HUDEP-2 (cell line): ENCODE measurements at regions not wholly inside any gene's neighbourhood (a gene's known extent, or its start where the extent isn't known, plus 50 kb on each side); places are given as distances from the start of the nearest gene placed in this dataset.

Experiments used
- DNase-seq, 76 experiments: peaks; one replicate each; lab custom pipeline; 2025; ENCODE audit not compliant: unreplicated experiment in 76 of 76; lab: John Stamatoyannopoulos, UW

DNA sequence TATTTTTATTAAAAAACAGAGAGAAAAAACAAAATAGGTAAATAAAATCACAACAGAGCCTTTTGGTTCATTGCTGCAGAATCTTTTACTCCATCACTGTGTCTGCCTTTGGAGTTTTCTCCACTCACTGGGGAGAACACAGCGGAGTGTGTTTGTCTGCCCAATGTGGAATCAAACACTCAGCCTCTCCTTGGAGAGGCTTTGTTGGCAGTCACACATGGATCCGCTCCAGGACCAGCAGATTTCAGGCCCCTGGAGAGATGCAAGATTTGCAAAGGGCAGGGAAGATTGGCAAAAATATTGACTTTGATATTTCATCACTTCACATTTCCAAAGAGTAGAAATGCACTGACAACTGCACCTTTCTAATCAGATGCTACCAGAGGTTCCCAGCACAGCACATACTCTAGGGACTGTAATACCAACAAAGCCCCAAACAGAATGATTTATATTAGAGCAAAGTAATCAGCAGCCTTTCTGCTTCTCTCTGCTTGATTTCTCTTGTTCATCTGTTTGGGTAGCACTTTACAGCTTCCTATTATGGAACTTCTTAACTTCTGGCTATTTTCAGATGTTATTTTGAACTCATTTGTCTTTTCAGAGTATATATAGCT is 1898.8 kb upstream of the PIK3C3 start:
- DNase-seq, result no peak

DNA sequence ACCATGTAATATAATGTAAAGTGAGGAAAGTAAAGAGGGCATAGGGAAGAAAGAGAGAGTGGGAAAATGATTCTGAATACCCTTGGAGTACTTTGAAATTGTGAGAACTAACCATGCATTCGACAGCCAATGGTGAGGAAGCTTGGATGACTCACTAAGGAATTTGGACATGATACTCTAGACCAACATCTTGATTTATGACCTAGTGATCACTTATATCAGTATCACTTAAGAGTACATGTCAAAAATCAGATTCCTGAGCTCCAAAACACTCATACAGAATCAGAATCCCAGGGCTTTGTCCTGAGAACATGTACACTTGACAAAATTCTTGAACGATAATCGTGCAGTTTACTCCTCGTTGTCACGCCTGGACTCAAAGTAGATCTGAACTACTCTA is 1899.8 kb upstream of the PIK3C3 start:
- DNase-seq, result no peak

DNA sequence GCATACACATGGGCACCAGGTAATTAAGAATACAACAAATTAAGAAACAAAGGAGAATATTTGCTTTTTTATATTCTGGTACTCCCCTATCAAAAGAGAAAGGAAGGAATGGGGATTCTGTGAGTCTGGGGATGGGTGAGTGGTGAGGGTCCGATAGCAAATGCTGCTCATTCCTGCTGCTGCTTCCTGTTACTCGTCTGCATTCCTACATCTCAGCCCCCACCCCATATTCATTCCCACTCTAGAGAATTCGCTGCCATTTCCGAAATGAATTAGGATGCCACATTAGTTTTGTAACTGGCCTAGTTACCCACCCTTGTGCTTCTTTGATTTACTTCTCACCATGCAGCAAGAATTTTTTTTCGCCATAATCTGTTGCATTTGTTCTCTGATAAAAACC is 1905.3 kb upstream of the PIK3C3 start:
- DNase-seq, result no peak

DNA sequence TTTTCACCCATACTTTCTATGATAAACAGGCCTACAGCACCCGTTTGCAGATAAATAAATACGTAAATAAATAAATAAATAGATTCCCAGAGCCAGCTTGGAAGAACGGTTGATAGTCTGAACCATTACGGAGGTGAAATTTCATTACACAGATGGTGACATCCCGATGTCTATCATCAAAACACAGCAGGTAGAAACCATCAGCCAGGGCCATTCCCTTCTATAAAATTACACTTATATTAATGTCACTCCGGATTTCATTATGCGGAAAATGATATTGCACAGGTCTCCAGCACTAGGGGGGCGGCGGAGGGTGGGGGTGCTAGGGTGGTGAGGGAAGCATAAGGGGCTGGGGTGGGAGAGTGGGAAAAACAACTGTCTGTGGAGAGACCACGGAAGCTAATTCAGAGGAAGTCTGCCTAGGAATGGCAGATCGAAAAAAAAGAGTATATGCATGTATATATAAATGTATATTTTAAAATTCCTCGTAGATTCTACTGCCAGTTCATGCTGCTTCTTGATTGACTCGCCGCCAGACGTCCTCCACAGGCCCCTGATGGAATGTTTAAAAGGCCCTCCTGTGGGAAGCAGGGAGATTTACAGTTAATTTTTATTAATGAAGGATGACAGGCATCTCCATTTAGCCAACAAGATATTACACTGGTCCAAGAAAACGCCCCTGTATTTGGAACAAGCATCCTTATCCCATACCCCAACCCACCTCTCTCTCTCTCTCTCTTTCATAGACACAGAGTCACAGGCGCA is 1906.0 kb upstream of the PIK3C3 start:
- DNase-seq, result no peak

DNA sequence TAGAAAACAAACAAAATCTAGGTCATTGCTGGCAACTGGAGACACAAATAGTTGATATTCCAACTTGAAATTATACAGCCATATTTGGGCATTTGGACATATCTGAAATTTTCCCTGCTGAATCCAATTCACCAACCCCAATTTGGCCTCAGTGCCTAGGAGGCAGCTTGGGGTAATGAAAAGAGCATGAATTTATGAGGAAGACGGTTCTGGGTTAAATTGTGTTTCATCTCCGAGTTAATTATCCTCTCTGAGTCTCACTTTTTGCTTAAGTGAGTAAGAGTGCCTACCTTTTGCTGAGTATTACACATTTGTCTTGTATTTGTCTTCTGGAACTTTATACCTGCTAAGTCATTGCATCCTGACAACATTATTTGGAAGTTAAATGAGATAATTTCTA is 1906.8 kb upstream of the PIK3C3 start:
- DNase-seq, result no peak

DNA sequence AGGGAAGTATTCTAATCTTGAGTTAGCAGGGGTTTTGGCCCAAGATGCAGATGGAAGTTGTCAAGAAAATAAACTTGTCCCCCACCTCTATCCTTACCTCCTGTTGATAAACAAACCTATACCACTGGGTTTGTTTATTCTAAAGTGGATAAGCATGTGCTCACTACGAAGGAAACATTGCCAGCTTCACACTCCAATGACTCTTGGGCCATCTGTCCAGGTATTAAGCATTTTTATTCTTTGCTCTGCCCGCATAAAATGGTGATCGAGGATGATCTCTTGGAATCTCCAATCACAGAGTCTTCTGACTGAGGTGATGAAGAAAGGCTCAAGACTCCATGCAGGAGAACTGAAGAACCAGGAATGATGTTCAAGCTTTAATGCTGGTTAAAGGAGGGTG is 1908.4 kb upstream of the PIK3C3 start:
- no peak for DNase-seq

DNA sequence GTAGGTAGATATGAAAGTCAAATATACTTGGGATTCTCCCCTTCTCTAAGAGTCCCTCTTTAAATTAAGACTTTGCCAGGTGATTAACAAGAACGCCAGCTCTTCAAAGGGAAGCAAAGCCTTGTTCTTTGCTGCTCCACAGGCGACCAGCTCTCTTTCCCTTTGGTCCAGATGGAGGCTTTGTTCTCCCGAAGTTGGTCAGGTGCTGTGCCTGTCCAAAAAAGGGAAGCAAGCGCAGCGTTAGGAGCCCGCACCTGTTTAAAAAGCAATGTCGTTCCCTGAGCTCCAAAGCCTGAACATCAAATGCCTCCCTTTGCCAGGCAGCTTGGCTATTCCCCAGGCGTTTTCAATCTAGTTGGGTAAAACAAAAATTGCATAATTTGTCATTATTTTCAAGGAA is 1913.1 kb upstream of the PIK3C3 start:
- no peak for DNase-seq

DNA sequence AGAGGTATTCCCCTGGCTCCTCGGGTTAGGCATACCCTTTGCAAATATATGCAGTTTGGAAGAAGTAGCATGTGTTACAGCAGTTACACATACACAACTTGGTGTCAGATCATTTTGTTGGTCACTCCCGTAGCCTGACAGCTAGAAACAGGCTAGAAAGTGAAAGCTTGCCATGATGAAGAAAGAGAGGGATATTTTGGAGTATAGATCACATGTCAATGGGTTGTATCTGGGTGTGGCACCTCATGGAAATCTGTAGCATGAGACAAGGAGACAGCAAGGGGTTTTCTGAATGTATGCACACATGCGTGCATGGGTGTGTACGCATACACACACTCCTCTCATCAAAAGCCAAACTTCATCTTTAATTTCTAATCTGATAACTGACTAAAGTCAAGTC is 1914.5 kb upstream of the PIK3C3 start:
- no peak for DNase-seq

DNA sequence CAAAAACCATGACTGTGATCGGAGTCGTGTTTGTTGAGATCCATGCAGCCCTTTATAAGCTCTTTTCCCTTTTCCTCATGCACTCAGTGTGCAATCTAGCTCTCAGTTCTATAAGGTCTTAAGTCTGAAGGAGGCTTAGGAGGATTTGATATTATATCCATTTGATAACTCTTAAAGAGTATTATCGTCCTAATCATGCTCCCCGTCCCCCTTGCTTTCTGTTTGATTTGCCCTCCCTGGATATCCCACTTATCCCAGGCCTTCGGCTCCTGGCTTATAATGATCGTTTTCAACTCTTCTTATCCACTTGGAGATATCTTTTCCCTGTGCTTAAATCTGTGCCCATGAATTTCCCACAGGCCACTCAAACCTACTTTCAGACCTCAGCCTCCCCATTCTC is 1917.7 kb upstream of the PIK3C3 start:
- DNase-seq, result no peak

DNA sequence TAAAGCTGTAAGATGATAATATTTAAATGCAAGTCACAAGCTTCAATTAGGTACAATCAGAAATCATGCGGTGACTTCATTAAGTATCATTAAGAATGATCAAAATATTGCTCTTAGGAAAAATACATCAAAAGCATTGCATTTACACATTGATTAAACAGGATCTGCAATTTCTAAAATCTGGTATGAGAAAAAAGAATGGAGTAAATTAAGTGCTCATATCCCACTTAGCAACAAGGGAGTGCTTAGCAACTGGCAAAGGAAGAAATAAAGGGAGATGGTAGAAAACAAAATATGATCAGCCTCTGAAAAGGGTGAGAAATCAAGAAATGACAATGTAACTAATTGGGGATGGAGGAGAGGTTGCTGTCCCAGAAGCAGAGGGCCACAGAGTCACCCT is 1918.2 kb upstream of the PIK3C3 start:
- DNase-seq, result no peak

DNA sequence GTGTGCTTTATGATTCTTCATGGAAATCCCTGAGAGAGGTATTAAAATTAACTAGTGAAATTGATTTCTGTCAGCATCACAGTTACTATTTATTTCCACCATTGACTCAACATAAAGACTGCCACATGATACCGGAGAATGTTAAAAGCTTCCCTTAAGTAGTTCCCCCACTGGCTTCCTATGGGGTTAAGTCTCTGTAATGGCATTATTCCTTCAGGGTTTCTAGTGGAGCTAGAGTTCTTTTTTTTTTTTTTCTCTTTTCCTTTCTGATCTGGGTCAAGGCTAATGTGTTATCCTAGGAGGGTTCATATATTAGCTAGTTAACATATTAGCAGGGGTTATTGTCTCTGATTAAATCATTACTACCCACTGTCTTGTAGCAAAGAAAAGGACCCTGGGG is 1919.1 kb upstream of the PIK3C3 start:
- no peak for DNase-seq

DNA sequence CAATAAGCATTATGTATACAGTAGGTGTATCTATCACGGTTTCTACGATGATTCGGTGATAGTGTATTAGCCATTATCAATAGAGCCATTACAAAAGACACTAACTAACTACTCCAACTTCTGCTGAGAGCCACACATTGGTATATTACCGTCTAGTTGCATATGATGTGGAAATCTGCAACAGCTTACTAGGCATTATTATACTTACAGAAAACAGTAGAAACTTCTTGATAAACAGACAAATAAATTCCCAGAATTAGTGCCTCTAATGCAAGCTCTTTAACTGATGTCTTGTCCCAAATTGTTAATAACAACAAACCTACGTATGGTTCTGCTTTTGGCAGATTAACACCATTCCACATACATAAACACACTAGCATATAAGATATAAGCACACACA is 1923.0 kb upstream of the PIK3C3 start:
- DNase-seq, result no peak

DNA sequence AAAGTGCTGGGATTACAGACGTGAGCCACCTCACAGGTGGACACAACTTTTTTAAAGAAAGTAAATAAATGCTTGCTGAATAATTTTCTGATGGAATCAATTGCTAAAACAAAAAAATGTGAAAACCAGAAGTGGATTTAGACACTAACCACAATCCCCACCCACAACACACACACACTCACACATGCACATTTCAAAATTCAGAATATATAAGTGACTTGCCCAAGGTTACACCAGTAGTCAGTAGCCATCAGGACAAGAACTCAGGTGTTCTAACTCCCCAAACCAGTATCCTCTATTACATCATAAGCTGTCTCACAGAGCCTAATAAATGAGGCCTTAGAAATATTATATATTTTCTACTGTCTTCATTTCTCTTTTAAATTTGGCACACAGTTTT is 1923.6 kb upstream of the PIK3C3 start:
- DNase-seq, result no peak

DNA sequence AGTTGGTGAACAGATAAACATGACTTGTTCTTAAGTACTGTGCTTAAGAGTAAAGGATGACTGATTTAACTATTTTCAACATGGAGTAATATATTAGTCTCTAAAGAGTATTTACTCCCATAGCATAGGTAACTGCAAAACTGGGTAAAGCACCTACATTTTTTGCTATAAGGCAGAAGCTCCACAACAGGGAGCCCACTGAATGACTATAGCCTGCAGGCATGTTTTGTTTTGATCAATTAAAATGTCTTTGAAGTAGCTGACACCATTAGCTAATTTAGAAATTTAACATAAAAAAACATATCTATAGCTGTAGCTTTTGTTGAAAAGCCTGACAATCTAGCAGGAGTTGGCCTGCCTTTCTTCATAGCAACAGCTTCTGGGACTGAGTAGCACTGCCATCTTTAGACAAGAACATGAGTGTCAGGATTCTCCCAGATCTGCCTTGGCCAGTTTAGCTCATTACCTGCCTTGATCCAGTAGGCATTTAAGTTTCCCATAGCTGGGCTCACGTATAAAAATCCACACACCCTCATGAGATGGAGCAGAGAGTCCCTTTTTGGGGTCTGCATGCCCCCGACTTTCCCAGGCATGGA is 1935.1 kb upstream of the PIK3C3 start:
- no peak for DNase-seq

DNA sequence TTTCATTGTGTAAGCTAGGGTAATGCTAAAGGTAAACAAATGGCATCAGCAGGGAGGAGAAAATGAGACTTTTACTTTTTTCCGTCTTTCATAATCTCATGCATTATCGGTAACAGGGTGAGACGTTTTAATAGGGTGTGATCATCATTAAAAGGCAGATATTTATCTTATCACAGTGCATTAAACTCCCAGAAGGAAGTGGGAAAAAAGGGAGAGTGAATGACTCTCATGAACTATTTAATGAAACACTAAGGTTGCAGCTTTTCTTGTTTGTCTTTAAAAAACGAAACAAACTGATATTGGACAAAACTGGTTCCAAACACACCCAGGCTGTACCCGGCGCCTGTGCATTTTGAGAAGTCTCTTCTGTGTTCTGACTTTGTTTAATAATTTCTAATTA is 1936.8 kb upstream of the PIK3C3 start:
- no peak for DNase-seq

DNA sequence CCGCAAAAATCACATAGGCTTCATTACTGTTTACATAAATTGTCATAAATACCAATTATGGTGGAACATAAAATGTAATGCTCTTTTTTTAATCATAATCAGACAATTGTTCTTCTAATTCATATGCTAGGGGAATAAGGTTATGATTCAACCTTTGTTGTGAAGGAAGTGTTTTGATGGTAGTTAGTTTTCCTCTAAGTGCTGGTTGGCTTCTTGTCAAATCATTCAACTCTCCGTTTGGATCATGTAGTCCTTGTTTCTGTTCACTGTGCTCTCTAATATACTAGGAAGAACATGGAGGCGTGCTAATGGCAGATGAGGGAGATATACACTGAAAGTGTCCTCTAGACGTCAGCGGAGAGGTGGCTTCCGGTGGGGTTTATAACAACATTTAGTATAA is 1938.0 kb upstream of the PIK3C3 start:
- DNase-seq, result no peak

DNA sequence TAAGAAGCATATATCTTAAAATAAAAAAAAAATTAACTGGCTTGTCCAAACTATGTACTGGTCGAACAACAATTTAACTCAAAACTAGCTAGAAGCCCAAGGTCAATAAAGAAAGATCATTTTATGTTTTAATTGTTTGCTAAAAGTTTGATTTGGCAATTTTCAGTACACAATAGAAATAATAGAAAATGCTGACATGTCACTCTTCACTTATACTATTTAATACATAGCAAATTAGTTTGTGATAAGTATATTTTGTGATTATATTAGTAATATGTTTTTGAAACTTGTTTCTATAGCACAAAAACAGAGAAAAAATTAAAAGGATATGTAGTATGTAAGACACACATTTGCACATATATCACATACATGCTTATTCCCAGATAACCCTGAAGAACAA is 1938.6 kb upstream of the PIK3C3 start:
- DNase-seq, result no peak

DNA sequence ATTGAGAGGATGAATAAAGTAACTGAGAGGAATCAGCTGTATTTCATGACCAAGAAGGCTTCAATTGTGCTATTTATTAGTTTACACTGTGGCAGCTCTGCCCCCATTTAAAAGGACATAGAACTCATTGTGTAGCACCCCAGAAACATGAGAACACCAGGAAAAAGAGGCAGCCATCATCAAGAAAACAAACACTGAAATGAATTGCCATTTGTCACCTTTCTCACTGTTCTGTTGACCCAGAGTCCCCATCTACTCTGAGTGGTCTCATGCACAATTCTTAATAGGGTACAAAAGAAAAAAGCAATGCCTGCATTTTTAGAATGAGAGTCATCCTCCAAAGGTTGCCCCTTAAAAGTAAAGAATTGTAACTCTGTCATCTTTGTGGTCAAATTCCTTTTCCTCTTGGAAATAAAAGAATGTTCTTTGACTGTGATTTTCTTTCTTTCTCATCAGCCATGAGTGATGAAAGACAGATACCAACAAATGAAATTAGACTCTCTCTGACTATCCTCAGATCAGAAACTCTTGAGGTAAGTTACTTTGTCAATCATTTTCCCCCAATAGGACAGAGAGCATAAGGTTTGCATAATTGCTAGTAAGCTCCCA is 1941.9 kb upstream of the PIK3C3 start:
- DNase-seq, result no peak

DNA sequence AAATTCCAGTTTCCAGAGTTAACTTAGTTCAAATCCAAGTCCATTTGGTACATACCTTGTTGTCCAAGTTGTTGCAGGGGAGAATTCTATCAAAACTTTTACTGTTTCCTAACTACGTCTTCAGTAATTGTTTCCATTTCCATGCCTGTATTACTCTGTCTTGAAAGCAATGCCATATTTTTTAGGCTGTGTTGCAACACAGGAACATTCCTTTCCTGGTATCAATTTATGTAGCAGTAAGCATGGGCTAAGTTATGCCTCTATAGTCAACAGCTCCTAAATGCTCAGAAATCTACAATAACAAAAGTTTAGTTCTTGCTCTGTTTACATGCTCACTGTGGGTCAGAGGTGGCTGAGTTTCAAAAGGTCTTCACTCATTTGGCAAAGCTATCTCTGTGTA is 1943.8 kb upstream of the PIK3C3 start:
- DNase-seq, result no peak

DNA sequence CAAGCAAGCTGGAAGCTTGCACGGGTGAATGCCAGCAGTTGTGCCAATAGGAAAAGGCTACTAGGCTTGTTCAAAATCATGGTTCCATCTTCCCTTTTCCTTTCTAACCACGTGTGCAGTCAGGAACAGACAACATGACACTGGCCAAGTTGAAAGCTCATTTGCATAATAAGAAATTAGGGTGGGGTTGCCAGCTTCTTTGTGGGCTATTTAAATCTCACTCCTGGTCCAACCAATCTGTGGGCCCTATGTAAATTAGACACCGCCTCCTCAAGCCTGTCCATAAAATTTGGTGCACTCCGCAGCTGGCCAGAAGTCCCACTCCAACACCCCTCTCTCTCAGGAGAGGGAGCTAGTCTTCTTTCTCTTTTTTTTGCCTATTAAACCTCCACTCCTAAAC is 1948.4 kb upstream of the PIK3C3 start:
- no peak for DNase-seq

DNA sequence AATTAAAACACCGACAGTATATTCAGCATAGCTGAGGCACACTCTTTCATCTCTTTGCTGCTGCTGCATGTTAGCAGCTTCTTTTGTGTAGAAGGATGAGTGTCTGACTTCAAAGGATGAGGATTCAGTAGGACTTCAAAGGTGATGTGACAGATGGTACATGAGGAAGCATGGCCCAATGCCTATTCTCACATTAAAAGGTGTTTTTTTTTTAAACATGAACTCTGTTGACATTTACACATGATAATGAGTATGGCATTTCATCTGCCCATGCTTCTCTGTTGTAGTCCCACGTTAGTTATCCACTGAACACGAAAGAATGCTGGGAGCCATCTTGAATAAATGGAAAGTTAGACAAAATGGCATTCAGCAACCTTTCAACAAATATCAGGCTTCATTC is 1950.8 kb upstream of the PIK3C3 start:
- DNase-seq, result no peak

DNA sequence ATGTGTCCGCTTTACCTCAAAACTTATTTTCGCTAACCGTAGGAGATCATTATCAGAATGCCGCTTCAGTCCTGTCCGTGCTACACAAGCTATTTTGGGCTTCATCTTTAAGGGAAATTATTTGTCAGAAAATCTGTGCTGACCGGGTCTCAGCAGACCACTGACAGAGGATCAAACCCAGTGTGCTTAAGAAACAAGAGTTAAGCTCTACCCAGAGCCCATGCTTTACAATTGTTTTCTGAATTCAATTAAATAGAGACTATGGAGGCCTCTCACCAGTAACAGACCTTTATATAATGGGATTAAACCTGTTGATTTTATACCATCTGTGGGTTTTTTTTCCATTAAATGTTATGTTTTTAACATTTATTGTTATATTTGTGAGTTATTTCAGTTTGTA is 1956.7 kb upstream of the PIK3C3 start:
- DNase-seq, result no peak
